ENCODE measurements at regions not wholly inside any gene's neighbourhood (a gene's known extent, or its start where the extent isn't known, plus 50 kb on each side); places are given as distances from the start of the nearest gene placed in this dataset.

DNA sequence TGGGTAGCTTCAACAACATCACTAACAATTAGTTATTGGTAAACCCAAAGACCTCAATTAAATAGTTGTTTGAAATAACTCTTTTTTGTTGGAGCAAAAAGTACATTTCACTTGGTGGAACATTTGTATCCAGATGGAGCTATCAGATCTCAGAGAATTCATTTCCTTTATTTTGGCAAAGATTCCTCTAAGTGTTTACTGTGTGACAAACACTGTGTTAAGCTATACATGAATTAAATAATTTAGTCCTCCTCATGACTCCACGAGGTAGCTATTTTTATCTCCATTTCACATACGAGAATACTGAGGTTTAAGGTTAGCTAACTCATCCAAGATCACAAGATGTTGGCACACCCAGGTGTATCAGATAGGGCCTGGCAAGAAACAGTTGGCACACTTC is 104.0 kb upstream of the IMMP2L start:
- H3K4me3 ChIP-seq: no peak overlapping the region
- H3K9me3 ChIP-seq: no peaks in the 10 kb centered on the region
- H3K27ac ChIP-seq: no peak overlapping the region
- no peak for DNase-seq (ENCODE audit: low spot score in 2 of 2)
- WGBS: 42% methylated on average over 2 of the region's 2 CpGs
- no peaks in the 10 kb centered on the region for H3K36me3 ChIP-seq
- no peak for TF ChIP-seq CTCF (IDR thresholded peaks at IDR 0.05)
- no peak for TF ChIP-seq EP300 (IDR thresholded peaks at IDR 0.05)
- TF ChIP-seq POLR2A (IDR thresholded peaks at IDR 0.05): no peak
- no peak for TF ChIP-seq POLR2AphosphoS5 (IDR thresholded peaks at IDR 0.05)
- no peaks in the 10 kb centered on the region for H3K27me3 ChIP-seq
- no peaks in the 10 kb centered on the region for H3K4me1 ChIP-seq

- Histone ChIP-seq H3K9me3 (no peaks in the 10 kb centered on the region), H3K27me3 (no peaks in the 10 kb centered on the region), H3K27ac (no peak overlapping the region), H3K36me3 (no peaks in the 10 kb centered on the region), H3K4me3 (no peak overlapping the region), H3K4me1 (no peaks in the 10 kb centered on the region)
- no peak for DNase-seq (ENCODE audit: low spot score in 2 of 2)
- TF ChIP-seq CTCF (IDR thresholded peaks at IDR 0.05): no peak
- no peak for TF ChIP-seq POLR2A (IDR thresholded peaks at IDR 0.05)
- TF ChIP-seq POLR2AphosphoS5 (IDR thresholded peaks at IDR 0.05): no peak
- TF ChIP-seq EP300 (IDR thresholded peaks at IDR 0.05): no peak
Observed at GRCh38 chr7:111663771-111664170, 101.5 kb upstream of the IMMP2L start.

DNA sequence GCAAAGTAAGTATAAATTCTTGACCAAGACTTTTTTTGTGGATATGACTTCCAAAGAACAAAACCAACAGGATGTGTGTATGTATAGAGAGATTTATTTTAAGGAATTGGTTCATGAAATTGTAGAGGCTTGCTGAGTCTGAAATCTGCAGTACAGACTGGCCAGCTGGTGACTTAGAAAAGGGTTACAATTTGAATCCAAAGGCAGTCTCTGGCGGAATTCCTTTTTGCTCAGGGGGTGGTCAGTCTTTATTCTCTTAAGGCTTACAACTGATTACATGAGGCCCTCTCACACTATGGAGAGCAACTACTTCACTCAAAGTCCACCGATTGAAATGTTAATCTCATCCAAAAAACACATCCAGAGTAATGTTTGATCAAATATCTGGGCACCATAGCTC is 100.1 kb upstream of the IMMP2L start:
- no peaks in the 10 kb centered on the region for H3K4me1 ChIP-seq
- H3K4me3 ChIP-seq: no peak overlapping the region
- DNase-seq (ENCODE audit: low spot score in 2 of 2): no peak
- TF ChIP-seq POLR2A (IDR thresholded peaks at IDR 0.05): no peak
- TF ChIP-seq CTCF (IDR thresholded peaks at IDR 0.05): no peak
- no peak for TF ChIP-seq POLR2AphosphoS5 (IDR thresholded peaks at IDR 0.05)
- no peak for TF ChIP-seq EP300 (IDR thresholded peaks at IDR 0.05)
- 88% methylated on average over 2 of the region's 2 CpGs for WGBS
- no peaks in the 10 kb centered on the region for H3K9me3 ChIP-seq
- no peaks in the 10 kb centered on the region for H3K27me3 ChIP-seq
- no peaks in the 10 kb centered on the region for H3K36me3 ChIP-seq
- H3K27ac ChIP-seq: no peak overlapping the region

DNA sequence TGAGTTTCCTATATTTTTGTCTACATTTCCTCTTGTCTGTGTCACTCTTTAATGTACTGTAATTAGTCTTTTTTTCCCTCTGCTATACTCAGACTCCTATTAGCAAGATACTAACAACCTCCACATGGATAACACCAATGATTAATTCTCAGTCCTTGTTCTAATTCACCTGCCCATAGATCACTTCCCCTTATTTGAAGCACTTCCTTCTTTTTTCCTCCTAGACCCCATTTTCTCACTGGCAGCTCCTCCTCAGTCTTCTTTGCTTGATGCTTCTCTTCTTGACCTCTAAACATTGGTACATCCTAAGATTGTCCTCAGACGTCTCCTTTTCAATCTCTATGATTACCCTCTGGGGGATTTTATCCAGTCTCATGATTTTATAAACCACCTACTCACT is 98.2 kb upstream of the IMMP2L start:
- Histone ChIP-seq H3K4me1 (no peaks in the 10 kb centered on the region), H3K4me3 (no peak overlapping the region), H3K36me3 (no peaks in the 10 kb centered on the region), H3K27me3 (no peaks in the 10 kb centered on the region), H3K27ac (no peak overlapping the region), H3K9me3 (no peaks in the 10 kb centered on the region)
- 77% methylated on average over 1 of the region's 1 CpG for WGBS
- DNase-seq (ENCODE audit: low spot score in 2 of 2): no peak
- no peak for TF ChIP-seq POLR2AphosphoS5 (IDR thresholded peaks at IDR 0.05)
- TF ChIP-seq POLR2A (IDR thresholded peaks at IDR 0.05): no peak
- TF ChIP-seq EP300 (IDR thresholded peaks at IDR 0.05): no peak
- no peak for TF ChIP-seq CTCF (IDR thresholded peaks at IDR 0.05)

GRCh38 chr7:111658546-111658945 is 96.3 kb upstream of the IMMP2L start:
- DNase-seq (ENCODE audit: low spot score in 2 of 2): no peak
- H3K27ac ChIP-seq: no peak overlapping the region
- 47% methylated on average over 1 of the region's 1 CpG for WGBS
- no peaks in the 10 kb centered on the region for H3K36me3 ChIP-seq
- no peaks in the 10 kb centered on the region for H3K27me3 ChIP-seq
- H3K9me3 ChIP-seq: no peaks in the 10 kb centered on the region
- no peak for TF ChIP-seq CTCF (IDR thresholded peaks at IDR 0.05)
- TF ChIP-seq POLR2AphosphoS5 (IDR thresholded peaks at IDR 0.05): no peak
- no peak for TF ChIP-seq EP300 (IDR thresholded peaks at IDR 0.05)
- TF ChIP-seq POLR2A (IDR thresholded peaks at IDR 0.05): no peak
- no peak overlapping the region for H3K4me3 ChIP-seq
- no peaks in the 10 kb centered on the region for H3K4me1 ChIP-seq
